DMS 273 (cell line): ENCODE measurements at regions not wholly inside any gene's neighbourhood (a gene's known extent, or its start where the extent isn't known, plus 50 kb on each side); places are given as distances from the start of the nearest gene placed in this dataset.
A peak's percentile ranks its signal among the peaks of the same experiment; 100 is the strongest.

Source experiments
- DNase-seq: peaks from one replicate; lab custom pipeline; 2025; ENCODE audit not compliant: unreplicated experiment; lab: John Stamatoyannopoulos, UW

DNA sequence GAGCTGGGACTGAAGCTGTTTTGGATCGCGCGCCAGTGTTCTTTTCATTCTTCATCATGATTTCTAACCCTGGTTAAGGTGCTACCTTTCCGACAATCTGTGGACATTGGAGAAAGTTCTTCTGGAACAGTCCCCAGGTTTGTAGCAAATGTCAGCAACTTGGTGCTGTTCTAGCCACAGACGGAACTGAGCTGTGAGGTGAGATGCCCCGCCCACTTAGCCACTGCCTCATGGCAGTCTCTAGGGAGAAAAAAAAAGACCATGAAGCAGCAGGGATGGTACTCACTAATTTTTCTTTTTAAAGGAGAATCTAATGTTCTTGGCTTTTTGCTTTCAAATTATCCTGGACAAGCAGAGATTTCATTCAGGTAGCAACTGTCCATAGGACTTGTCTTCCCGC is 72.1 kb upstream of the STK32A start:
- no peak for DNase-seq

GRCh38 chr5:147167529-147167928 is 67.3 kb upstream of the STK32A start:
- DNase-seq, result no peak

DNA sequence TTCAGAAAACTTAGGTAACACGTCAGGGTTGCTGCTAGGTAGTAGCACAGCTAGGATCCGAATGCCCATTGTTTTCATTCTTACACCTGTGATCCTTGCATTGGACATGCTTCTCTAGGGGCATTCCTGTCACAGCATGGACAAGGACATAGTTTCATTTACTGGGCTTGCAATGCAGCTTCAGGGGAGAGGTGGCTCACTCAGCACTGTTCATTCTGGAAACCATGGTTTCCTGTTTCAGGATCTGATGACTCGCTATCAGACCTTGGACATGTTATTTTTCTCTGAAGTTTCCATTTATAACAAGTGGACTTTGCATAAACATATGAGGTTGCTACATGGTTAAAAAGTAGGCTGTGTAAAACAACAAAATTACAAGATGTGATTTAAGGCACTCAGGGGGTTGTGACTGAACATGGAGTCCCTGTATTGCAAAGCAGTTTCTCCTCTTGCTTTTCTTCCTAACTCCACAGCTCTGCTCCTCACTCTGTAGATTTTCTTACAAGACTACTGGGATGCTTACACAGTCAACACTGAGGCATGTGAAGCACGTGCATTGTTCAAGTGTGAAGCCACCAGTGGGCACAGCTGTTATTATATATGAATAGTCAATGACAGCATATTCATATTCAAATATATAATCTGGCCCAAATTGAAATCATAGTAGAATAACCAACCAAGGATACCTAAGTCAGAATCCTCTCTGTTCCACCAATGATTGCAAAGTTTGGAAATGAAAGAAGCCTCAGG is 66.1 kb upstream of the STK32A start:
- no peak for DNase-seq

DNA sequence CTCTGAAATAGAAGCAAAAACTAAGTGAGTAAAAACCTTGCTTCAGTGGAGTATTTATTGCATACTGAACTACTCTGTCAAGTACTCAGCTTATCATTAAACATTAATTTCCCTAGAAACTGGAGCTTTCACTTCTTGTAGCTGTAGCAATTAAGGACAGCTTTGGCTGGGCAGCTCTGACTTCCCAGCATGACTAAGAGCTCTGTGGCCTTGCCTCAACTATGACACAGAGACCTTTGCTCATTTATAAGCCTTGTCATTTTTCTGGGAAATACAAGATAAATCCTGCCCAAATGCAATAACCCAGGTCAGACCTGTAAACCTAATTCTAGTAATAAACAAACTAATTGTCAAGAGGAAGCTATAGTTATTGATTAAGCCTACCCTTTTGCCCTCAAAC is 65.4 kb upstream of the STK32A start:
- DNase-seq, result no peak

GRCh38 chr5:147169901-147170300 is 64.9 kb upstream of the STK32A start:
- no peak for DNase-seq

DNA sequence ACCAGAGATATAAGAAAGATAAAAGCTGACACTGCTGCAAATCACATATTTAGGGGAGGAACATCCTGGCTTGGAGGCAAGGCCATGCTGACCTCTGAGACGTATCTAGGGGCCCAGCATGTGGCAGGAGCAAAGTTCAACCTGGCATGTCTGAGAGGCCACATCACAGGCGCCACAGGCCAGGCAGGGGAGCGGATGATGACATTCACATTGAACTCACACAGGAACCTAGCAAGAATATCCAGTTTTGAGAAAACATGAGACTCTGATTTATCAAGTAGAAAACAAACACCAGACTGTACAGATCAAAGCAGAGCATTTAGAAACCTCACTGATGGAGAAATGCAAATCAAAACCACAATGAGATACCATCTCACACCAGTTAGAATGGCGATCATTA is 64.2 kb upstream of the STK32A start:
- no peak for DNase-seq

- DNase-seq, result no peak
Measured at GRCh38 chr5:147174671-147175265, 60.1 kb upstream of the STK32A start.

DNA sequence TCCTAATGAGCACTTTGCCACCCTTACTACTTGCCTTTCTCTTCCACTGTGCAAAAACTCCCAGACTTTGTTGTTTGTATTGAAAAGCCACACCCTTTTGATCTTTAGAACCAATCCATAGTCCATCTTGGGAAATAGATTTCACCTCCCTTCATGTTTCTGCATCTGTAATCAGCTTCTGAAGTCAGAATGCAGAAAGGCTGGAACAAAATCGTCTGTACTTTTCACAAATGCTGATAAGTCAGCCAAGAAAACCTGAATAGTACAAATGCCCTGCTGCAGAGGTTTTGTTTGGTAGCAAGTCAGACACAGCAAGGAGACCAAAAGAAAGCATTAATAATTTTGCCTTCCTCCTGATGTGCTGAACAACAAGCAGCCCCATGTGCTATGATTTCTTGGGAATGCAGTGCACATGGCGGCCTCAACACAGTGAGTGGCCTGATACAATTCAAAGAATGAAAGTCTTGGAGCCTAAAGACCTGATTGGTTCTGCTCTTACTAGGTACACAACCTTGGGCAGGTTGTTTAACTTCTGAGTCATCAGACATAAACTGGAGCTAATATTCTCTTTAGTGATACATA is 59.2 kb upstream of the STK32A start:
- DNase-seq, result no peak

DNA sequence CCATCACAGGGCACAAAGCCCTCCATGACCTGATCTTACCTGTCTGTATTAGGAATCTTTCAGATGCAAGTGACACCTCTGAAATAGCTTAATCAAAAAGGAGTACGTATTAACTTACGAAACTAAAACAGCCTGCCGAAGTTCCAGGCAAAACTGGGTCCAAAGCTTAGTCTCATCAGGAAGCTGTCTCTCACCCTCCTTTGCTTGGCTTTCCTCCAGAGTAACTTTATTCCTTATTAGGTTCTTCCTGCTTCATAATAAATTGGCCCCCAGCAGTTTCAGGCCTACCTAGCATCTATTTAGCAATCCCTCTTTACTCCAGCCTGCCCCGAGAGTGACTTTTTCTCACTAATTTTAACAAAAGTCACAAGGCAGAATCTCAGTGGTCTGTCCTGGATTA is 58.4 kb upstream of the STK32A start:
- peak; percentile 4 for DNase-seq

GRCh38 chr5:147177125-147177840 is 57.5 kb upstream of the STK32A start:
- no peak for DNase-seq

GRCh38 chr5:147179562-147180147 is 55.2 kb upstream of the STK32A start:
- no peak for DNase-seq

- DNase-seq, result no peak
Measured at GRCh38 chr5:147180751-147181150, 54.1 kb upstream of the STK32A start.
